Fibroblast of lung (primary cell): ENCODE measurements at regions not wholly inside any gene's neighbourhood (a gene's known extent, or its start where the extent isn't known, plus 50 kb on each side); places are given as distances from the start of the nearest gene placed in this dataset.

ENCODE experiments used
- CTCF ChIP-seq, 2 donors: IDR thresholded peaks in 1 of 2; conservative IDR thresholded peaks in 1 of 2; 1 replicate in 1 of 2; 2 replicates in 1 of 2; pipeline ENCODE4 v1.5.1; 2011 to 2012; ENCODE audit warnings: low read length in 2 of 2, control low read depth in 1 of 2, inconsistent platforms in 1 of 2, low read depth in 1 of 2, mild to moderate bottlenecking in 1 of 2
- EZH2 ChIP-seq: IDR thresholded peaks from 2 replicates; pipeline ENCODE4 v1.5.1; 2012; ENCODE audit warnings: low read length, control low read depth, mild to moderate bottlenecking; ENCODE audit errors: missing control alignments

- TF ChIP-seq EZH2 = no peak
- no peak for TF ChIP-seq CTCF (conservative IDR thresholded peaks at IDR 0.05 in 1 of 2, IDR thresholded peaks at IDR 0.05 in 1 of 2; ENCODE audit: low read depth in 1 of 2, low read length in 2 of 2)
These were observed 68.4 kb upstream of the ZNF281 start for GRCh38 chr1:200478239-200478623.
